ENCODE measurements at regions not wholly inside any gene's neighbourhood (a gene's known extent, or its start where the extent isn't known, plus 50 kb on each side); places are given as distances from the start of the nearest gene placed in this dataset.
"Not testable (repeated sequence)": the region's sequence is repeated elsewhere in the genome, so short reads cannot be mapped to it uniquely, and the experiment has no call there.

DNA sequence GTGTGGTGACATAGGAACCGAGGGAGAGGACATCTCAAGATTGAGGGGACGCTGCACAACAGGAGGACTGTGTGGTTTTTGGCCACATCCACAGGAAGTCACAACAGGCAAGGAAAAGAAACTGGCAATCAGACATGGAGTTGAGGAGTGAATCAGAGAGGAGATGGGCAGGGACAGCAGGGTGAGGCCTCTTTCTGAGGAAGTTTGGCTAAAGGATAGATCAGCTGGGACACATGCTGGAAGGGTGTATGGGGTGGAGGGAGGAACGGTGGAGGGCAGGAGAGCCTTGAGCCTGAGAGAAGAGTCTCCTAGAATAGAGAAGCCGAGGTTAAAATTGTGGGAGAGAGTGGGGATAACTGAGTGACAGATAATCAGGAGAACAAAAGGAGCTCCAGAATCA is 75.1 kb upstream of the CIDEA start:
- H3K4me3 ChIP-seq (ENCODE audit: low read length); H2AFZ ChIP-seq (ENCODE audit: low read depth, low read length); H3K79me2 ChIP-seq (ENCODE audit: low read length); H4K20me1 ChIP-seq (ENCODE audit: insufficient read depth, low read length); H3K4me2 ChIP-seq (ENCODE audit: low read length); H3K36me3 ChIP-seq (replicated peaks; ENCODE audit: low read depth, low read length); H3K27ac ChIP-seq (ENCODE audit: low read length); H3K27me3 ChIP-seq (ENCODE audit: low read depth, low read length); H3K4me1 ChIP-seq (ENCODE audit: low read length); H3K9ac ChIP-seq (ENCODE audit: low read length); H3K9me3 ChIP-seq (ENCODE audit: insufficient read depth, low read length): not testable (repeated sequence)

DNA sequence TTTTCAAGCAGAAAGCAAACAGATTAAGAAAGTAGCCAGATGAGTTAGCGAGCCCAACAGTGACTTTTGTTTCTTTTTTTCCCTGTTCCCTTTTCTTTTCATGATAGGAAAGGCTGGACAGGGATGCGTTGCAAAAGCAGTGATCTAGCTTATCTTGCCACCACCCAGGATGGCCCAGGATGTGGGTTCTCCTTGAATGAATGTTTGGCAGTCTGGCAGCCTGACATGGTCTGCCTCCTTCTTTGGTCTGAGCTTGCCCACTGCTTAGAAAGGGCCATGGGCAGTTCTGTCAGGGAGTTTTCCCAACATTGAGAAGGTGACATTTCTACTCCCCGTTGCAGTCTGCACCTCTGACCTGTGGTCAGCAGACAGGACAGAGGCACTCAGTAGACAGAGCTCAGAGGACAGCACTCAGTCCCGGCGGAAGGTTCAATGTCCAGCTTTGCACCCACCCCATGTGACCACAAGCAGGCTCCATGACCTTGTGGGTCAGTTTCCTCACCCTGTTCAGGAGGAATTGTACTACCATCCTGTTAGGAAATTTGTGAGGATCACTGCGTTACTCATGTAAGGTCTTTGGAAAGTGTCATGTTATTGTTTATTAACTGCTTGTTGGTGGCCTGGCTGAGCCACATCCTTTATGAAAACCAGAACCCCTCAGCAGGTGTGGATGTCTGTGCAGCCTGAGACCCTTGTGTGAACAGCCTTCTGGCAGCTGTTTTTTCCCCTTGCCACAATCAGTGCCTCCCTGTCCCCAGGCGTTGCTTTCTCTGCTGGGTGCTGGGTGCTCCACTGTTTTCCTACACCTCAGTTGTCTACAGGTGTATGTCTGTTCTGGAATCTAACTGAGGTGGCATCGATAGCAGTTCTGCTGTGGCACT is 74.2 kb upstream of the CIDEA start:
- H3K9me3 ChIP-seq (ENCODE audit: insufficient read depth, low read length); H3K79me2 ChIP-seq (ENCODE audit: low read length); H4K20me1 ChIP-seq (ENCODE audit: insufficient read depth, low read length); H2AFZ ChIP-seq (ENCODE audit: low read depth, low read length); H3K27me3 ChIP-seq (ENCODE audit: low read depth, low read length); H3K9ac ChIP-seq (ENCODE audit: low read length); H3K4me2 ChIP-seq (ENCODE audit: low read length); H3K27ac ChIP-seq (ENCODE audit: low read length); H3K4me1 ChIP-seq (ENCODE audit: low read length); H3K4me3 ChIP-seq (ENCODE audit: low read length); H3K36me3 ChIP-seq (replicated peaks; ENCODE audit: low read depth, low read length): not testable (repeated sequence)

GRCh38 chr18:12198797-12199196 is 55.4 kb upstream of the CIDEA start:
- not testable (repeated sequence) for H3K36me3 ChIP-seq (replicated peaks; ENCODE audit: low read depth, low read length)

GRCh38 chr18:12200186-12200585 is 54.0 kb upstream of the CIDEA start:
- H3K36me3 ChIP-seq (replicated peaks; ENCODE audit: low read depth, low read length); H3K9ac ChIP-seq (ENCODE audit: low read length); H3K9me3 ChIP-seq (ENCODE audit: insufficient read depth, low read length); H4K20me1 ChIP-seq (ENCODE audit: insufficient read depth, low read length); H3K4me1 ChIP-seq (ENCODE audit: low read length); H2AFZ ChIP-seq (ENCODE audit: low read depth, low read length); H3K79me2 ChIP-seq (ENCODE audit: low read length); H3K4me3 ChIP-seq (ENCODE audit: low read length); H3K27me3 ChIP-seq (ENCODE audit: low read depth, low read length); H3K27ac ChIP-seq (ENCODE audit: low read length): not testable (repeated sequence)
- H3K4me2 ChIP-seq (ENCODE audit: low read length): peak overlapping the region; percentile 56

More at GRCh38 chr18:12198797-12199196, 55.4 kb upstream of the CIDEA start:
- H3K27me3 ChIP-seq (ENCODE audit: low read depth, low read length); H3K9me3 ChIP-seq (ENCODE audit: insufficient read depth, low read length); H3K27ac ChIP-seq (ENCODE audit: low read length); H3K4me3 ChIP-seq (ENCODE audit: low read length); H4K20me1 ChIP-seq (ENCODE audit: insufficient read depth, low read length); H3K4me2 ChIP-seq (ENCODE audit: low read length); H3K9ac ChIP-seq (ENCODE audit: low read length); H3K4me1 ChIP-seq (ENCODE audit: low read length); H3K79me2 ChIP-seq (ENCODE audit: low read length); H2AFZ ChIP-seq (ENCODE audit: low read depth, low read length): not testable (repeated sequence)
